ENCODE measurements at regions not wholly inside any gene's neighbourhood (a gene's known extent, or its start where the extent isn't known, plus 50 kb on each side); places are given as distances from the start of the nearest gene placed in this dataset.

DNA sequence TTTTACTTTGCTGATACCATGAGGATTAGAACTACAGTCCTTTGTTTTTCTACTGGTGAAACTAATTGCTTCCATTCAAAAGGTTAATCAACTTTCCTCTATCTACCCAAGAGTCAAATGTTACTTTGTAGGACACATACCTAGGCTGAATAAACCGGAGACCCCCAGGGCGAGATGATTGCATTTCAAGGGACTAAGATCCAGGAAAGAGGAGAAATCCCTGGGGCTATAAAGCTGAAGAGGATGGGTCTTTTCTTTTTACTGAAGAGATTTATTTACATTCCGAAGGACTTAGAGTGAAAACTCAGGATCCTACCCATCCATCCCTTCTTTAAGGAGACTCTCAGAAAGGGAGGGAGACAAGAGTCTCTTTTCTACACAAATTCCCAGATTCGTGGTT, 331.9 kb downstream of the CDH19 start (continued):
- TF ChIP-seq, protein P1, sequence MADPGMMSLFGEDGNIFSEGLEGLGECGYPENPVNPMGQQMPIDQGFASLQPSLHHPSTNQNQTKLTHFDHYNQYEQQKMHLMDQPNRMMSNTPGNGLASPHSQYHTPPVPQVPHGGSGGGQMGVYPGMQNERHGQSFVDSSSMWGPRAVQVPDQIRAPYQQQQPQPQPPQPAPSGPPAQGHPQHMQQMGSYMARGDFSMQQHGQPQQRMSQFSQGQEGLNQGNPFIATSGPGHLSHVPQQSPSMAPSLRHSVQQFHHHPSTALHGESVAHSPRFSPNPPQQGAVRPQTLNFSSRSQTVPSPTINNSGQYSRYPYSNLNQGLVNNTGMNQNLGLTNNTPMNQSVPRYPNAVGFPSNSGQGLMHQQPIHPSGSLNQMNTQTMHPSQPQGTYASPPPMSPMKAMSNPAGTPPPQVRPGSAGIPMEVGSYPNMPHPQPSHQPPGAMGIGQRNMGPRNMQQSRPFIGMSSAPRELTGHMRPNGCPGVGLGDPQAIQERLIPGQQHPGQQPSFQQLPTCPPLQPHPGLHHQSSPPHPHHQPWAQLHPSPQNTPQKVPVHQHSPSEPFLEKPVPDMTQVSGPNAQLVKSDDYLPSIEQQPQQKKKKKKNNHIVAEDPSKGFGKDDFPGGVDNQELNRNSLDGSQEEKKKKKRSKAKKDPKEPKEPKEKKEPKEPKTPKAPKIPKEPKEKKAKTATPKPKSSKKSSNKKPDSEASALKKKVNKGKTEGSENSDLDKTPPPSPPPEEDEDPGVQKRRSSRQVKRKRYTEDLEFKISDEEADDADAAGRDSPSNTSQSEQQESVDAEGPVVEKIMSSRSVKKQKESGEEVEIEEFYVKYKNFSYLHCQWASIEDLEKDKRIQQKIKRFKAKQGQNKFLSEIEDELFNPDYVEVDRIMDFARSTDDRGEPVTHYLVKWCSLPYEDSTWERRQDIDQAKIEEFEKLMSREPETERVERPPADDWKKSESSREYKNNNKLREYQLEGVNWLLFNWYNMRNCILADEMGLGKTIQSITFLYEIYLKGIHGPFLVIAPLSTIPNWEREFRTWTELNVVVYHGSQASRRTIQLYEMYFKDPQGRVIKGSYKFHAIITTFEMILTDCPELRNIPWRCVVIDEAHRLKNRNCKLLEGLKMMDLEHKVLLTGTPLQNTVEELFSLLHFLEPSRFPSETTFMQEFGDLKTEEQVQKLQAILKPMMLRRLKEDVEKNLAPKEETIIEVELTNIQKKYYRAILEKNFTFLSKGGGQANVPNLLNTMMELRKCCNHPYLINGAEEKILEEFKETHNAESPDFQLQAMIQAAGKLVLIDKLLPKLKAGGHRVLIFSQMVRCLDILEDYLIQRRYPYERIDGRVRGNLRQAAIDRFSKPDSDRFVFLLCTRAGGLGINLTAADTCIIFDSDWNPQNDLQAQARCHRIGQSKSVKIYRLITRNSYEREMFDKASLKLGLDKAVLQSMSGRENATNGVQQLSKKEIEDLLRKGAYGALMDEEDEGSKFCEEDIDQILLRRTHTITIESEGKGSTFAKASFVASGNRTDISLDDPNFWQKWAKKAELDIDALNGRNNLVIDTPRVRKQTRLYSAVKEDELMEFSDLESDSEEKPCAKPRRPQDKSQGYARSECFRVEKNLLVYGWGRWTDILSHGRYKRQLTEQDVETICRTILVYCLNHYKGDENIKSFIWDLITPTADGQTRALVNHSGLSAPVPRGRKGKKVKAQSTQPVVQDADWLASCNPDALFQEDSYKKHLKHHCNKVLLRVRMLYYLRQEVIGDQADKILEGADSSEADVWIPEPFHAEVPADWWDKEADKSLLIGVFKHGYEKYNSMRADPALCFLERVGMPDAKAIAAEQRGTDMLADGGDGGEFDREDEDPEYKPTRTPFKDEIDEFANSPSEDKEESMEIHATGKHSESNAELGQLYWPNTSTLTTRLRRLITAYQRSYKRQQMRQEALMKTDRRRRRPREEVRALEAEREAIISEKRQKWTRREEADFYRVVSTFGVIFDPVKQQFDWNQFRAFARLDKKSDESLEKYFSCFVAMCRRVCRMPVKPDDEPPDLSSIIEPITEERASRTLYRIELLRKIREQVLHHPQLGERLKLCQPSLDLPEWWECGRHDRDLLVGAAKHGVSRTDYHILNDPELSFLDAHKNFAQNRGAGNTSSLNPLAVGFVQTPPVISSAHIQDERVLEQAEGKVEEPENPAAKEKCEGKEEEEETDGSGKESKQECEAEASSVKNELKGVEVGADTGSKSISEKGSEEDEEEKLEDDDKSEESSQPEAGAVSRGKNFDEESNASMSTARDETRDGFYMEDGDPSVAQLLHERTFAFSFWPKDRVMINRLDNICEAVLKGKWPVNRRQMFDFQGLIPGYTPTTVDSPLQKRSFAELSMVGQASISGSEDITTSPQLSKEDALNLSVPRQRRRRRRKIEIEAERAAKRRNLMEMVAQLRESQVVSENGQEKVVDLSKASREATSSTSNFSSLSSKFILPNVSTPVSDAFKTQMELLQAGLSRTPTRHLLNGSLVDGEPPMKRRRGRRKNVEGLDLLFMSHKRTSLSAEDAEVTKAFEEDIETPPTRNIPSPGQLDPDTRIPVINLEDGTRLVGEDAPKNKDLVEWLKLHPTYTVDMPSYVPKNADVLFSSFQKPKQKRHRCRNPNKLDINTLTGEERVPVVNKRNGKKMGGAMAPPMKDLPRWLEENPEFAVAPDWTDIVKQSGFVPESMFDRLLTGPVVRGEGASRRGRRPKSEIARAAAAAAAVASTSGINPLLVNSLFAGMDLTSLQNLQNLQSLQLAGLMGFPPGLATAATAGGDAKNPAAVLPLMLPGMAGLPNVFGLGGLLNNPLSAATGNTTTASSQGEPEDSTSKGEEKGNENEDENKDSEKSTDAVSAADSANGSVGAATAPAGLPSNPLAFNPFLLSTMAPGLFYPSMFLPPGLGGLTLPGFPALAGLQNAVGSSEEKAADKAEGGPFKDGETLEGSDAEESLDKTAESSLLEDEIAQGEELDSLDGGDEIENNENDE (IDR thresholded peaks at IDR 0.05; ENCODE audit: insufficient replicate concordance, low read length): peak; percentile 96
- TF ChIP-seq, protein P2, sequence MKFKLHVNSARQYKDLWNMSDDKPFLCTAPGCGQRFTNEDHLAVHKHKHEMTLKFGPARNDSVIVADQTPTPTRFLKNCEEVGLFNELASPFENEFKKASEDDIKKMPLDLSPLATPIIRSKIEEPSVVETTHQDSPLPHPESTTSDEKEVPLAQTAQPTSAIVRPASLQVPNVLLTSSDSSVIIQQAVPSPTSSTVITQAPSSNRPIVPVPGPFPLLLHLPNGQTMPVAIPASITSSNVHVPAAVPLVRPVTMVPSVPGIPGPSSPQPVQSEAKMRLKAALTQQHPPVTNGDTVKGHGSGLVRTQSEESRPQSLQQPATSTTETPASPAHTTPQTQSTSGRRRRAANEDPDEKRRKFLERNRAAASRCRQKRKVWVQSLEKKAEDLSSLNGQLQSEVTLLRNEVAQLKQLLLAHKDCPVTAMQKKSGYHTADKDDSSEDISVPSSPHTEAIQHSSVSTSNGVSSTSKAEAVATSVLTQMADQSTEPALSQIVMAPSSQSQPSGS (IDR thresholded peaks at IDR 0.05; ENCODE audit: low read length): peak; percentile 63; the same call in 1 of the 2 replicates
- TF ChIP-seq TEAD4 (IDR thresholded peaks at IDR 0.05; ENCODE audit: low read depth, low read length): peak; percentile 66; the same call in 1 of the 2 replicates
